ENCODE measurements at regions not wholly inside any gene's neighbourhood (a gene's known extent, or its start where the extent isn't known, plus 50 kb on each side); places are given as distances from the start of the nearest gene placed in this dataset.

GRCh38 chr5:159866093-159866492 lies 50.2 kb upstream of the ADRA1B start:
- no peak overlapping the region for H3K4me3 ChIP-seq (ENCODE audit: low read depth, low read length)
- DNase-seq (ENCODE audit: low read depth, low spot score) = no peak
- in situ Hi-C loops (cut with HindIII; ENCODE audit: low sequenced_read_pairs) = no loop called here
- TF ChIP-seq CTCF (IDR thresholded peaks at IDR 0.05; ENCODE audit: low read depth, low read length) = no peak
